GM19240 (cell line): ENCODE measurements at regions not wholly inside any gene's neighbourhood (a gene's known extent, or its start where the extent isn't known, plus 50 kb on each side); places are given as distances from the start of the nearest gene placed in this dataset.

Experiments
- DNase-seq: peaks from one replicate; pipeline ENCODE4 v3.0.0; 2011; ENCODE audit warnings: low spot score; ENCODE audit not compliant: insufficient read length

- no peak for DNase-seq
Measured at GRCh38 chr6:6836609-6837406, 248.3 kb downstream of the LY86 start.

- DNase-seq = no peak
Measured at GRCh38 chr6:6837541-6838080, 249.1 kb downstream of the LY86 start.

- DNase-seq = no peak
Measured at GRCh38 chr6:6840831-6841291, 252.3 kb downstream of the LY86 start.

GRCh38 chr6:6841571-6841970 is 253.1 kb downstream of the LY86 start:
- DNase-seq = no peak

GRCh38 chr6:6842291-6842690 is 253.8 kb downstream of the LY86 start:
- no peak for DNase-seq

GRCh38 chr6:6843057-6843627 is 254.6 kb downstream of the LY86 start:
- no peak for DNase-seq

- DNase-seq = no peak
Measured at GRCh38 chr6:6843777-6844176, 255.3 kb downstream of the LY86 start.

GRCh38 chr6:6844530-6844929 is 256.0 kb downstream of the LY86 start:
- DNase-seq = no peak

GRCh38 chr6:6845603-6846002 is 257.1 kb downstream of the LY86 start:
- no peak for DNase-seq

- DNase-seq = no peak
Measured at GRCh38 chr6:6847591-6847990, 259.1 kb downstream of the LY86 start.

- no peak for DNase-seq
Measured at GRCh38 chr6:6851059-6851948, 256.5 kb upstream of the RREB1 start.

GRCh38 chr6:6851949-6852261 is 255.9 kb upstream of the RREB1 start:
- DNase-seq = no peak

GRCh38 chr6:6856538-6857523 is 250.9 kb upstream of the RREB1 start:
- DNase-seq = peak; percentile 50

- no peak for DNase-seq
Measured at GRCh38 chr6:6857528-6857927, 250.2 kb upstream of the RREB1 start.

- DNase-seq = no peak
Measured at GRCh38 chr6:6858533-6858982, 249.2 kb upstream of the RREB1 start.

GRCh38 chr6:6859105-6859504 is 248.7 kb upstream of the RREB1 start:
- DNase-seq = no peak

GRCh38 chr6:6859722-6860121 is 248.0 kb upstream of the RREB1 start:
- DNase-seq = no peak

- DNase-seq = no peak
Measured at GRCh38 chr6:6860863-6861262, 246.9 kb upstream of the RREB1 start.

GRCh38 chr6:6861351-6861894 is 246.3 kb upstream of the RREB1 start:
- DNase-seq = no peak

GRCh38 chr6:6861995-6862394 is 245.8 kb upstream of the RREB1 start:
- DNase-seq = no peak
